Ovary (tissue), 3 donors: ENCODE measurements at regions not wholly inside any gene's neighbourhood (a gene's known extent, or its start where the extent isn't known, plus 50 kb on each side); places are given as distances from the start of the nearest gene placed in this dataset.

Experiments
- EP300 ChIP-seq: sonication (generic); formaldehyde crosslinking; IDR thresholded peaks from one replicate; pipeline ENCODE4 v1.6.1; 2017; ENCODE audit warnings: antibody characterized with exemption
- TF ChIP-seq, protein P1 (sequence below), 3 donors: fragments of 450-650 bp in 2 of 3; fragments of 200-600 bp in 1 of 3; IDR thresholded peaks; one replicate each; pipeline versions ENCODE4 v1.5.1 to v1.8.0; 2016 to 2022; ENCODE audit warnings: antibody characterized with exemption in 3 of 3, mild to moderate bottlenecking in 1 of 3
- donor health status: DM: no; HTN: no; CAD: no.

DNA sequence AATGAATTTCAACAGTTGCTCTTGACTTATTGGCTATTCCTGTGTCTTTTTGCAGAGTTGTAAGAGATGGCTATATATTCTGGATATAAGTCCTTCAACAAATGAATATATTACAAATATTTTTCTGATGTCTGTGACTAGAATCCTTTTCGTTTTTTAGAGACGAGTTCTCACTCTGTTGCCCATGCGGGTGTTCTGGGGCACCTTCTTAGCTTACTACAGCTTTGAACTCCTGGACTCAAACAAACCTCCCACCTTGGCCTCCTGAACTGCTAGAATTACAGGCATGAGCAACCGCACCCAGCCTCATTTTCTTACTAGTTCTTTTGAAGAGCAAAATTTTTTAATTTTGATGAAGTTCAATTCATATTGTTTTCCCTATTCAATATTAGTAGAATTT, 287.8 kb downstream of the LIG4 start:
- TF ChIP-seq, protein P1, sequence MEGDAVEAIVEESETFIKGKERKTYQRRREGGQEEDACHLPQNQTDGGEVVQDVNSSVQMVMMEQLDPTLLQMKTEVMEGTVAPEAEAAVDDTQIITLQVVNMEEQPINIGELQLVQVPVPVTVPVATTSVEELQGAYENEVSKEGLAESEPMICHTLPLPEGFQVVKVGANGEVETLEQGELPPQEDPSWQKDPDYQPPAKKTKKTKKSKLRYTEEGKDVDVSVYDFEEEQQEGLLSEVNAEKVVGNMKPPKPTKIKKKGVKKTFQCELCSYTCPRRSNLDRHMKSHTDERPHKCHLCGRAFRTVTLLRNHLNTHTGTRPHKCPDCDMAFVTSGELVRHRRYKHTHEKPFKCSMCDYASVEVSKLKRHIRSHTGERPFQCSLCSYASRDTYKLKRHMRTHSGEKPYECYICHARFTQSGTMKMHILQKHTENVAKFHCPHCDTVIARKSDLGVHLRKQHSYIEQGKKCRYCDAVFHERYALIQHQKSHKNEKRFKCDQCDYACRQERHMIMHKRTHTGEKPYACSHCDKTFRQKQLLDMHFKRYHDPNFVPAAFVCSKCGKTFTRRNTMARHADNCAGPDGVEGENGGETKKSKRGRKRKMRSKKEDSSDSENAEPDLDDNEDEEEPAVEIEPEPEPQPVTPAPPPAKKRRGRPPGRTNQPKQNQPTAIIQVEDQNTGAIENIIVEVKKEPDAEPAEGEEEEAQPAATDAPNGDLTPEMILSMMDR (IDR thresholded peaks at IDR 0.05): no peak
- no peak for TF ChIP-seq EP300
